Right hindlimb (tissue), 1 donor: ENCODE measurements at regions not wholly inside any gene's neighbourhood (a gene's known extent, or its start where the extent isn't known, plus 50 kb on each side); places are given as distances from the start of the nearest gene placed in this dataset.

Source experiments
- DNase-seq: peaks from one replicate; pipeline ENCODE4 v3.0.0-alpha.2; 2018

DNA sequence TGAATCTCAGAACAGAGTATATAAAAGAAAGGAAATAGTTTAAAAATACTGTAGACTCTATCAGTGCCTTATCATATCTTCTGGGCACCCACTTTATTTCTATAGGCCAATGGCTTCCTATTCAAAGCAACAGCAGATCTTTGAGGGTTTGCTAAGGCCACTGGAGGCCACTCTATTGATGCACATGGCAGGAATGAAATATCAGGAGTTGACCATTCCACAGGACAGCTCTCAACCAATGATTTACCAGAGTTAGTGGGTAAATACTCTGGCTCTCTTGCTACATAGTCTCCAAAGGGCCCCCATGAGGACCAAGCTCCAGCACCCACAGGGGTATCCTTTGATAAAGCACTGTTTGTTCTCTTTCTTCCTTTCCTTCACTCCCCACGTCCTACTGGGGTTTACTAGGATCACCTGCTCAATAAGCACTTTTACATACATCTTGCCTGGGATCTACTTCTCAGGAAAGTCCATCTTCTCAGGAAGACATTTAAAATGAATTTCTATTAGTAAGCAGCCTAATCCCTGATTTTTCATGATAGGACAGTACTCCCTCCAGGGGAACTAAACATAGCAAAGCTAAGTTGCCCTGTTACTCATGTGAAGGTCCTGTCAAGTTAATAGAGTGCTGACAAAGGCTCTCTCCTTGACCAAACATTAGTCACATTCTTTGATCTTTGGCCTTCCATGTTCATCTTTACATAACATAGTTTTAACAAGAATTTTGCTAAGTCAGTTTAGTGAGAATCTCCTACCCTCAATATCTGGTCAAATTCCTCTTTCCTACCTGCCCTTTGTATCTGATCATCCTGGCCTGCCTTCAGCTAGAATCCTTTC, 459.7 kb downstream of the GRXCR1 start:
- DNase-seq, result no peak

- DNase-seq, result no peak
Observed at GRCh38 chr4:43352859-43353258, 460.3 kb downstream of the GRXCR1 start.

DNA sequence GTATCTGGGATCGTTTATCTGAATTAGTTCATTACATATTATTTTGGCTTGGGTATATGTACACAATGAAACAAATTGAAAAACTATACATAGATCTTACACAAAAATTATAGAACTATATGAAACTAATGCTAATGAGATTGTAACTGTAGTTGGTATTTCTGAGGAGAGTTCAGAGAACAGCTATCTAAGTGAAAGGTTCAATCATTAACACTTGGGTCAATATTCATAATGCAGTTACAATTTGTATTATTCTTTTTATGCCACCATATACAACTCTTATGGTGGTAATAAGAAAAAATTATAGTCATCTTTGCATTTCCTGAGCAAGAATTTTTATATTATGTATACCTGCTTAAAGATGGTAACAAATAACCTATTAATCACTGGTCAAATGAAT, 461.0 kb downstream of the GRXCR1 start:
- DNase-seq, result no peak

DNA sequence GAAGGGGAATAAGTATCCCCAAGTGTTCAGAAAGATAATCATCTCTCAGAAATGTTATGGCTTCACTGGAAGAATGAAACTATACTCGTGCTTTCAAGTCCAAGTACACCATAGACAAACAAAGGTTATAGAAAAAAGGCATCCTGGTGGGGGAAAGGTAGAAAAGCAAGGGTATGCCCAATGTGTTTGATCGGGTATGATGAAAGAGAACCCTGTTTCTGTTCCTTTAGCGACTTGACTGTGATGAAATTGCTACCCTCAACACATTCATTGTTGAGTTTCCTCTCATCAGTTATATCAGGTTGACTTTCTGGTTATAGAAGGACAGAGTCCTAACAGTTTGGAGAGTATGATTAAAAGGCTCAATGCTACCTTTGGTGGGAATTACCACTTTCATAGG, 464.3 kb downstream of the GRXCR1 start:
- no peak for DNase-seq

- no peak for DNase-seq
Observed at GRCh38 chr4:43357252-43357974, 464.9 kb downstream of the GRXCR1 start.

DNA sequence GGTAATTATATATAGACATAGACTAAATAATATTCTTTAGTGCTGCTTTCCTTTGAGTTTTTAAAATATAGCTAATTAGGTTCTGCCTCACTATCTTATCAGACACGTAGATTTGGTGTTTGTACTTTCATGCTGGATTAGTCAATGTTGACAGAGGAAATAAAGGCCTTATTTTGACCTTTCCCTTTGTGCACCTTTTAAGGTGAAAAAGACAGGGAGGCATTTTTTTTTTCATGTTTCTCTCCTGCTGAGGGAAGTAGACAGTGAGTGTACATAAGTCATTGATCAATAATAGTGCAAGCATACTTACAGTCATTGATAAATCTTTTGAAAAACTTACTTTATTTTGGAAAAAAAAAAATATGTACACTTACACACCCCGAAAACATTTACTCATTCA, 467.8 kb downstream of the GRXCR1 start:
- DNase-seq, result no peak

GRCh38 chr4:43362875-43363636, 470.5 kb downstream of the GRXCR1 start:
- no peak for DNase-seq

DNA sequence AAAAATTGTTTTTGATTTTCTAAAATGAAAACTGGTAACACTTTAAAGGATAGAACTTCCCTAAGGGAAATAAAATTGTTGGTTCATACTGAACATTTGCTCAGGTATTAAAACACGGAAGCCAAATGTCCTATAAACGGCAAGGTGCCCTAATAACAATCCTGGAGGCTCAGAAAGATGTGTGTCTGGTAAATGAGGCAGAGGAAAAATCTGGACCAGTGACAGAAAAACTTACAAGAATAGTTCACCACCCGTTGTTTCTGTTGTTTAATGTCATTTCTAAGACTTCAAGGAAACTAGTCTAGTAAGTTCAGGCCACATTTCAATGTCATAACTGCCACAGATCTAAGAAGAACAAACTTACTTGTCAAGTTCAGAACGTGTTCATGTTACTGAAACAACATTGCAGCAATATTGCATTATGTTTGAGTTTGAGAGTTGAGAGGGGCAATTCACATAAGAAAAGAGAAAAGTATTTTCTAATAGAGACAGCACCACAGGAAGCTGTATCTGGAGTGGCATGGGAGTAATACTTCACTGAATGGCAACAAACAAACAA, 476.6 kb downstream of the GRXCR1 start:
- no peak for DNase-seq

- no peak for DNase-seq
Observed at GRCh38 chr4:43373201-43373600, 480.7 kb downstream of the GRXCR1 start.

GRCh38 chr4:43374216-43374751, 481.8 kb downstream of the GRXCR1 start:
- DNase-seq, result no peak

- DNase-seq, result no peak
Observed at GRCh38 chr4:43379016-43379415, 486.5 kb downstream of the GRXCR1 start.

- DNase-seq, result no peak
Observed at GRCh38 chr4:43380093-43380492, 487.6 kb downstream of the GRXCR1 start.

GRCh38 chr4:43391069-43391468, 498.6 kb downstream of the GRXCR1 start:
- DNase-seq, result no peak

DNA sequence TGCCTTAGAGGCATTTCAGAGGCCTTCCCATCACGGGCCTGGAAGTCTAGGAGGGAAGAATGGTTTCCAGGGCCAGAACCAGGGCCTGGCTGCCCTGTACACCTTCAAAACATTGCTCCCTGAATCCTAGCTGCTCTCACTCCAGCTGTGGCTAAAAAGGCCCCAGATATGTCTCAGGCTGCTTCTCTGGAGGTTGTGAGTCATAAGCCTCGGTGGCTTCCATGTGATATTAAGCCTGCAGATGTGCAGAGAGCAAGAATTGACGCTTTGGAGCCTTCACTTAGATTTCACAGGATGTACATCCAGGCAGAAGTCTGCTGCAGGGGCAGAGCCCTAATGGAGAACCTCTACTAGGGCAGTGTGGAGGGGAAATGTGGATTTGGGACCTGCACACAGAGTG, 502.5 kb downstream of the GRXCR1 start:
- DNase-seq, result no peak

DNA sequence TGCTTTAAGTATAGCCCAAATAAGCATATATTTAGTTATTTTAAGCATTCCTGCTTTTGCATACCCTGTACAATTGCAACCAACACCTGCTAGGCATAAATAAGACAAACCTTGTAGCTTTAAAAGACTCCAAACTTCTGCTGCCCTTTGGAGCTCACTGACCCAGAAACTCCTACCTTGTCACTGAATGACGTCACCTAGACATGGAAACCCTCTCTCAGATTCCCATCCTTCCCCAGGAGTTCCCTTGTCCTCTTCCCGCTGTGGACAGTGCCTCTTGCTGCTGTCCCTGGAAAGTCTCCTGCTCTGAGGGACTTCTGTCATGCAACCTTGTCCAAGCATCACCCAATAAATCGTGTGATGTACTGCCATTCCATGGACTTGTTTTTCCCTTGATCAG, 507.2 kb downstream of the GRXCR1 start:
- no peak for DNase-seq

DNA sequence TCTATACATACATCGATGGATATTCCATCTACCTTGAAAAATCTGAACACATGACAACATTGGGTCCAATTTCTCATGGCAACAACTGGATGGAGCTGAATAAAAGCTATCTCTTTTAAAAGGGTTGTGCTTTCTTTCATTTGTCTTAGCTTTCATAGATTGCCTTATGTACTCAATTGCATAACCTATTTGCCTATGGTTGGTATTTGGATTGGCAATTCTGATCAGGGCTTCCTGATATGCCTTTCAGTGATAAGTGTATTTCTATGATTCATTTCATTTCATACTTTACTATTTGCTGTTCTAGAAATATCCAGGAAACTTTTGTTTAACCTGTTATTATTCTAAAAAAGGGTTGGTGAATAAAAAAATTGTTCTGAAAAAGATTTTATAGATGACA, 509.9 kb downstream of the GRXCR1 start:
- DNase-seq, result no peak

DNA sequence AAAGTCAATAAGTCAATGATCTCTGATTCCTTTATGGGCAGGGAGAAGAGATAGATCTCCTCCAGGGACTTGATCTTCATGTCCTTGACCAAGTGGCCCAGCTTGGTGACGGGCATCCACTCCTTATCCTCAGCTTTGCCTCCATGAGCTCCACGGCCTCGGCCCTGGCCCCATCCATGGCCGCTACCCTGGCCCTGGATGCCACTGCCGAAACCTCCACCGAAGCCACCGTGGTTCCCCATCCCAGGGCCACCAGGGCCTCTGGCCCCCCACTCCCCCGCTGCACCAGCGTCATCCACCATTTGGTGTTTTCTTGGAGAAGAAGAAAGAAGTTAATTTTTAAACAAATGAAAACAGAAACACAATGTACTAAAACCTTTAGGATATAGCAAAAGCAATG, 518.1 kb downstream of the GRXCR1 start:
- DNase-seq, result no peak

DNA sequence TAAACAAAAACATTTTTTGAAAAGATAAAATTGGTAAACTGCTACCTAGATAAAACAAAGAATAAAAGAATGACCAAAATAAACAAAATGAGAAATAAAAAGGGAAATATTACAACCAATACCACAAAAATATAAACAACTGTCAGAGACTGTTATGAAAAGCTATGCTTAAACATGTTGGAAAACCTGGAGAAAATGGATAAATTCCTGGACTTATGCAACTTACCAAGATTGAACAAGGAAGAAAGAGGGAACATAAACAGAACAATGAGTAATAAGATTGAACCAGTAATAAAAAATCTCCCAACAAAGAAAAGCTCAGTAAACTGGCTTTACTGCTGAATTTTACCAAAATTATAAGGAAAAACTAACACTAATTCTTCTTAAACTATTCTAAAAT, 518.7 kb downstream of the GRXCR1 start:
- no peak for DNase-seq

DNA sequence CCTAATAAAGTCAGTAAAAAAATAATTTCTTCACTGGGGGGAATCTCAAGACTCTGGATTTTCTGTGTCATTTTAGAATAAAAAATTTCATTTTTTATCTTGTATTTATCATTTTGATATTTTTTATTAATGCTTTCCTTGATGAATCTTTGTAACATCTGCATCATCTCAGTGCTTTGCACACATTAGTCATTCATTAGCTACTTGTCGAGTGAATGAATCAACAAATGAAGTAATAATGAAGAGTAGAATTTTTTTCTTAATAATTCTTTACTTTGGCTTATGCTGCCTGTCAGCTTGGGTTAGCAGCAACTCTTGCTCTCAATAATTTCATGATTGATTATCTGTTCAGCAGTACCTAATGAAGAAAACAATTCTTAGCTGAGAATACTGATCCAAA, 530.8 kb downstream of the GRXCR1 start:
- no peak for DNase-seq

DNA sequence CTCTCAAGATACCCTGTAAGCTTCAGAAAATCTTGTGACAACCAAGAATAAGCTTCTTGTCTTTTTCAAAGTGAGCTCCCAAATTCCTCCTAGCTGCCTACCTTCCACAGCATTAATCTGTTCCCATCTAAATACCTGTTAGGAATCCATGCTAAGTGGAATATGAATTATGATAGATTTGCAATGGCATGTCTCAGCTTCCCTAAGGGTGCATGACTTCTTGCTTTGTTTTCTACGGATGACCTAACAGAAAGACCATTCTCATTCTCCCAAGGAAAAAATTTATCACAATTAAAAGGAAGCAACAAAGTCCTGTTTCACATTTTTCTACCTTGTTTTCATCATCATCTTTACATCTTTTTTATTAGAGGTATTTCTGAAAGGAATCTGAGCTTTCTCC, 532.7 kb downstream of the GRXCR1 start:
- no peak for DNase-seq

DNA sequence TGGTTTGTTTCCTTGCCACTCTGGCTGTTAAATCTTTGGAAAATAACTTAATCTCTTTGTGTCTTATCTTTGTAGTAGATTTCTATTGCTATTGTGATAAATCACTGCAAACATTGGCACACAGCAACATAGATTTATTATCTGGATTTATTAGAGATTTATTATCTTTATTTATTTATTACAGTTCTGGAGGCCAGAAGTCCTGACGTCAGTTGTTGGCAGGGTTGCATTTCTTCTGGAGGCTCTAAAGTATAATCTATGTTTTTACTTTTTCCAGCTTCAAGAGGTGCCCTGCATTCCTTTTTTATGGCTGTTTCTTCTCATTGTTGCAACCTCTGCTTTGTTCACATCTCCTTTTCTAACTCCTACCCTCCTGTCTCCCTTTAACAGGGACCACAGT, 542.8 kb downstream of the GRXCR1 start:
- no peak for DNase-seq

GRCh38 chr4:43452948-43453347, 560.4 kb downstream of the GRXCR1 start:
- DNase-seq, result no peak

DNA sequence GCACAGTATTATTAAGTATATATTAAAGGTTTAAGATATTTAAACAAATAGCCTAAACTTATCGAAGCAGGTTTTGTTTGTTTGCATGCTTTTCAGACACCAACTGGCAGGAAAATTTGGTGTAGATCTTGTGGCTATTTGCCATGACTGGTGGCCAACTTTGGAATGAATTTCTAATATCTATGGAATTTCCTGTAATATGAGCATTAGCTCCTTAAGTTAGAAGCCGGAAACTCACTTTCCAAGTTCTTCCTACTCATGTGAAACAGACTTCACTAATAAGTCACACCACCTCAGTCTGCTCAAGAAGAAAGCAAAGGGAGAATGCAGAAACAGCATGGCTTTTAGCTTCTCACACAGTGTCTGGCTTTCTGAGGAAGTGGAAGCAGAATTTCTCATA, 563.9 kb downstream of the GRXCR1 start:
- DNase-seq, result no peak
